Effector CD4-positive, alpha-beta T cell (primary cell): ENCODE measurements at regions not wholly inside any gene's neighbourhood (a gene's known extent, or its start where the extent isn't known, plus 50 kb on each side); places are given as distances from the start of the nearest gene placed in this dataset.
A peak's percentile ranks its signal among the peaks of the same experiment; 100 is the strongest.
"Not testable (repeated sequence)": the region's sequence is repeated elsewhere in the genome, so short reads cannot be mapped to it uniquely, and the experiment has no call there.

Source experiments
- DNase-seq: peaks from one replicate; pipeline ENCODE4 v3.0.0-alpha.2; 2020

GRCh38 chr19:30691819-30692166 lies 319.6 kb downstream of the ZNF536 start:
- DNase-seq, result no peak

DNA sequence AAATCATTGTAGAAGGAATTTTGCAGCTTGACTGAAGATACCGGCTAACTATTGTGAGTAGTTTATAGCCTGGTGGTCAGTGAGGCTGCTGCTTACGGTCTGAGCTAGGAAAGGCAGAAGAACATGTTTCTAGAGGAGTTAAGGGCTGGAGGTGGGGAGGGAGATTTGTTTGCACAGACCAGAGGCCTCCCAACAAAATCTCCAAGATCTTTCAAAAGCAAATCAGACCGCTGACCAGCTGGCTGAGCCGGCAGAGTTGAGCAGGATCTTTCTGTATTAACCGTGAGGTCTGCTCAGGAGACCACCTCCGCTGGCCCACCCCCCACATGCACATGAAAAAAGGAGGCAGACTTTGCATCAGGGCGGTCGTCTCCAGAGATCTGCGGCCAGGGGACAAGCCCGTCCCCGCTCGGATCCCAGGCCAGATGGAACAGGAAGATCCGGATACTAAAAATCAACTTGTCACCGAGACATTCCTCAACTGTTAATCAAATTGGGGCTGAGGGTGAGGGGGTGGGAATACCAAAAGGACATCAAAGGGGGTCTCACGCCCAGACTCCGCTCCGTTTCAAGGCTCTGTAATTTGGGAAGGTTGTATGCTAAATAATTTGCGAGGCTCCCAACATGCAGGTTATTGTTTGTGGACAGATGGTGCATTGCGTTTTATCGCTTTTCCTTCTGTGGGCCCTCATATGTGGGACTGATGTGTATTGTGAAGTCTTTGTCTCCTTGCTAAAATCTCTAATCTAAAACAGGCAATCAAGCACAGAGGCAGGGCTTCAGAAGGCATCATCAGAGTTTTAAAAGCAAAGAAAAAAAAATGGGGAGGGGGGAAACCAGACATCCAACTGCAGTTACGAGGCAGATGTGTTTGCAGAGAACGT lies 319.0 kb downstream of the ZNF536 start:
- no peak for DNase-seq

GRCh38 chr19:30690525-30690924 lies 318.3 kb downstream of the ZNF536 start:
- DNase-seq, result no peak

DNA sequence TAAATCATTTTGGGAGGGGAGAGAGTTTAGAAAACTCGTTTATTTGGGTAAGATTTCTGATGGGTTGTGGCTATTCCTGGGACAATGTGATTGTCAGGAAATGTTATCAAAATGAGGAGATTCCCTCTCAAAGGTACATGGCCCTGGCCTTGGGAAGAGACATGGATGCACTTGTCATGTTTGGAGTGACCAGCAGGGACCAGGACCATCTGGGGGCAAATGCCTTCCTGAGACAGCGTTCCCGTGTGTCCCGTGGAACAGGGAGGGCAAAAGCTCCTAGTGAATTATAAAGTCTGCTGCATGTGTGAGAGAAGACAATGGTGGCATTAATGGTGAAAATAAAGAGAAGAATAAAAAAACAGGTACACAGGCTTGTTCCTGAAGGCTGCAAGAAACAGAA lies 317.3 kb downstream of the ZNF536 start:
- no peak for DNase-seq

- no peak for DNase-seq
Observed at GRCh38 chr19:30688696-30689095, 316.5 kb downstream of the ZNF536 start.

DNA sequence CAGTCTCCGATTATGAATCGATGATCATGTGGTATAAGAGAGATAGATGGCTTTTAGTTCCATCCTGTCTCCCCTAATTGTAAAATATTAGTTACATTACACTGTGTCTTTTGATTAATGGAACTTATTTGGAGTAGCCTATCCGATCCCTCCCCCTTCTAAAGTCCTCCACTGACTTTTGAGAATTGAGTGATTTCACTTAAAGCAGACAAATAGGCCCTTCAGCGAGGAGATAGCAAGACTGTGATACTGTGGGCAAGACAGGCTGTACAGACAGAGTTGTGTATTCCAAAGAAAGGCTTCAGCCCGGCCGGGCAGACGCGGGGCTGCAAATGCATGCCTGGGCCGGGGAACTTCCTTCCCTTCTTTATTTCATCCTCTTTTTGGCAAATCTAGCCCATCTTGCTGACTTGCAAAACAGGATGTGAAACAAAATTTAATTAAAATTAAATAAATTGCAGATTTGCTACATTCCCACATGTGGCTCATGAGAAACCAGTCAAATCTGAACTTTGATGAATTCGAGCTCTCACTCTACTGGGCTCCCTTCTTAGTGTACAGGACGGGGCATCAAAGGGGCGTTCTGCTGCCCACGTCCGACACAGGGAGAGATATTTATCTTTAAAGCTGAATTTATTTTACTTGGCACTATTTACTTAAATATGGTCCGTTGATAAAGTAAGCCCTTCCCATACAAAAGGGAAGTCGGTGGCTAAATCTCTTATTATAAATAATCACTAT lies 314.8 kb downstream of the ZNF536 start:
- no peak for DNase-seq

- no peak for DNase-seq
Observed at GRCh38 chr19:30686176-30686820, 314.1 kb downstream of the ZNF536 start.

DNA sequence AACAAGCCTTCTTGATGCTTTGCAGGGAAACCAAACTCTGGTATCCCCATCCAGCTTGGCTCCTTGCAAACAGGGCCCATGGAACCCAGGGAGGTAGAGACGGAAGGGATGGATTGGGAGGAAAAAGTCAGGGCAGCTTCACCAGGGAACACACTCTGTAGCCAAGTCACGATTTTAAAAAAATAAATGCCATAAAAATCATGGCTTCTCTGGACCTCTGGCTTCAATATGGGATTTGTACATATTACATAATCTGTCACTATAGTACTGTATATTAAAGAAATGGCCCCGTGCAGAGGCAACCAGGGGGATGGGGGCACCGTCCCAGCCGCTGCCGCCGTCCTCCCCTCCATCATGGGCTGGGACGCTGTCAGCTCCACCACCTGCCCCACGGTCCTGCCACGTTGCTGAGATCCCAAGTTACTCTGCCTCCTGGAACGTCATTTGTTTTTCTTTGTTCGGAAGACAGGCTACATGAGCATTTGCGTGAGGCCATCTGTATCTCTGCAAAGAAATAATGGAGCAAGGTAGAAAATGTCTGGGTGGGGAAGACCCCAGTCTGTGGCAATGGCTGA lies 313.3 kb downstream of the ZNF536 start:
- no peak for DNase-seq

- DNase-seq, result no peak
Observed at GRCh38 chr19:30684613-30685012, 312.4 kb downstream of the ZNF536 start.

DNA sequence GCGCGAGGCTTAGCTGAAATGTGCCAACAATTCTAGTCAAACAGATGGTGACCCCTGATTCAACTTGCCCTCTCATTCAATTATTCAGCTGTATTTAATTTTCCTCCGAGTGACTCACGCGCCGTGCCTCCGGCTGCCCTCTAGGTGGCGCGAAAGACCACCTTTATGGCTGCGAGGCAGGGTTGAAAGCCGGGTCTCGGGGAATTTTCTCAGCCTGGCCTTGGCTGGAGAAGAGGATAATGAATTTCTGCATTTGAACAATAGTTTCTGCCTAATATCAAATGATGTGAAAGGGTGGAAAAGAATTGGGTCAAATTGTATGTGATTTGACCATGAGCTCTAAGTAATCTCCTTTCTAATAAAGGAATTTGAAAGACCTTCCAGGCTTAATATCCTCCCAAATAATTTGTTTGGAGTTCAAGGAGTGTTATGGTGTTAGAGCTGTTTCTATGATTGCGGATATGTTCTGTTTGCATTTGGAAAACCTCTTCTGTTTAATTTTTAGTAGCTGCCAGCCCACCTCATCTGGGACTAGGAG lies 310.9 kb downstream of the ZNF536 start:
- DNase-seq, result peak; percentile 13

- DNase-seq, result no peak
Observed at GRCh38 chr19:30682146-30682998, 310.2 kb downstream of the ZNF536 start.

DNA sequence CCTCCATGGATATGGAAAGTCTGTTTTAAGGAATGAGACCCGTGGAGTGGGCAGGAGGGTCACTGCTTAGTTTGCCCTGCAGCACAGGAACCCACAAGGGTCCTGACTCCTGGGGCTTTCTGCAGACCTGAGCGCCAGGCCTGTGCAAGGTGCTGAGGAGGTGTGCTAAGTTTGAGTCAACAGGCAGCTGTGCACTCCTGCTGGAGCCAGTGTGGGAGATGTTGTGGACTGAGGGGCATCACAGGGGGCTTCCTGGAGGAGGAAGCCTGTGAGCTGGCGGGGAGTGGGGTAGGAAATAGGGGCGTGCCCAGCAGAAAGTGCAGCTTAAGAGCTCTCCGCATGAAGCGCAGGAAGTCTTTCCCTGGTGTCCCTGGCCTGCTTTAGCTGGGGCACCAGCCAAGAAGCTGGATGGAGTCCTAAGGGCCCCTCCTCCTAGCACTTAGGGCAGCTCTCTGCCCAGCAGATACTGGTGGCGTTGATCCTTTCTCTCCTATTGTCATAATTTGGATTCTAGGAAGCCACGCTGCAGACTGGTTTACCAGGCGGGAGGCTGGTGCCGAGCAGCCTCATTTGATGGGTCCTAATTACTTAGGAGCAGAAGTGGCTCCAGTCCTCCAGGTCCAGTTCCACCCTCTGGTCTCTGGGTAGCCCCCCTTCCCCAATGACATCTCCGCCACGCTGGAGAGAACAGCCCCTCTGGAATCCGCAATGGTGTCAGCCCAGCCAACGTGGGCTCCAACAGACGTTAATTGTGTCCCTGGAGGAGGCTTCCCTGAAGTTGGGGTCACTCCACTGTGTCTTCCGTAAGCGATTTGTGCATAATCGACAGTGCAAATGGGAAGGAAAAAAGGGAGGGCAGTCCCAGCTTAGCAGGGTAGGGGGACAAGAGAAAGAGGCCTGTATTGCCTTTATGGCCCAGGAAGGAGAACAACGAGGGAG lies 309.2 kb downstream of the ZNF536 start:
- no peak for DNase-seq

GRCh38 chr19:30680399-30680798 lies 308.2 kb downstream of the ZNF536 start:
- not testable (repeated sequence) for DNase-seq

DNA sequence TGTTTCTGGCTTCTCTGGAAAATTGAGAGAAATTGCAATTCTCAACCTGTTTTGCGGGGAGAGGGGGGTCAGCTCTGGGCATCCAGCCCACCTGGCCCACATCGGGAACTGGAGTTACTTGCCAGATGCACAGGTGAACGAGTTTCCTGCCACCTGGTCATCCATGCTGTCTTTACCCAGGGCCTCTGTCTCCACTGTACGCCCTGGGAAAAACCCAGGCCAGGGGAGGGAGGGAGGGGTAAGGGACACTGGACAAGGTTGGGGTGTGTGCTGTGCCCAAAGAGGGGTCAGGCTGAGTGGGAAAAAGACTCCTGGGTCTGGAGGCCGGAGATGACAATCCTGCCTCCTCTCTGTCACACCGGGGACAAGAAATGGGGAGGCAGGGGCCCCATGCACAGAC lies 307.6 kb downstream of the ZNF536 start:
- DNase-seq, result no peak

GRCh38 chr19:30679153-30679702 lies 307.0 kb downstream of the ZNF536 start:
- no peak for DNase-seq

DNA sequence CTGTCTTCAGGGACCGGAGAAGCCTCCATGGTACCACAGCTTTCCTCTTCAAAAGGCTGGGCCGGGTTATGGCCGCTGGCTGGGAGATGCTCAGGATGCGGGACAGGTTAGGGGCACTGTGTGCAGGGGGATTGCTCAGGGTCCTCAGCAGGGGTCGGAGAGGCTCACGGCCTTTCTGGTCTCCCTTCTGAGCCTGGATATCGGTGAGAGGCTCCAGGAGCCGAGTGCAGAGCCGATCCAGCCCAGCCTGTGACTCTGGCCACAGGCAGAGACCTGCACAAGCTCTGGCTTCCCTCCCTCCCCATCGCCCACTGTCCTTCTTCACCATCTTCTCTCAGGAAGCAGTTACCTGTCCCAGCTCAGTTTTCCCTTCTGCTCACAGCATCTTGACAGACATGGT lies 306.0 kb downstream of the ZNF536 start:
- DNase-seq, result no peak

GRCh38 chr19:30677702-30678101 lies 305.5 kb downstream of the ZNF536 start:
- DNase-seq, result no peak

GRCh38 chr19:30676990-30677679 lies 305.0 kb downstream of the ZNF536 start:
- no peak for DNase-seq

GRCh38 chr19:30675086-30675485 lies 302.9 kb downstream of the ZNF536 start:
- DNase-seq, result no peak

GRCh38 chr19:30674656-30675055 lies 302.5 kb downstream of the ZNF536 start:
- no peak for DNase-seq
